OCI-LY3 (cell line): ENCODE measurements at regions not wholly inside any gene's neighbourhood (a gene's known extent, or its start where the extent isn't known, plus 50 kb on each side); places are given as distances from the start of the nearest gene placed in this dataset.

Experiments used
- H2AFZ ChIP-seq: fragments of 200-600, 300-600 bp; shearing (Covaris generic); 2 replicates; pipeline ENCODE4 v1.6.0; 2014; ENCODE audit warnings: antibody characterized with exemption, low read depth, low read length
- H3K27ac ChIP-seq: fragments of 200-600, 300-600 bp; sonication (generic); 2 replicates; pipeline ENCODE4 v1.5.1; 2014; ENCODE audit warnings: mild to moderate bottlenecking, low read length, moderate library complexity, mixed read lengths
- H3K27me3 ChIP-seq: fragments of 200-600, 300-600 bp; sonication (generic); 2 replicates; pipeline ENCODE4 v1.6.1; 2014; ENCODE audit warnings: low read depth, low read length, mixed read lengths
- H3K36me3 ChIP-seq: fragments of 200-600, 300-600 bp; sonication (generic); replicated peaks from 2 replicates; pipeline ENCODE3; 2014; ENCODE audit warnings: low read depth, low read length, mixed read lengths
- H3K4me1 ChIP-seq: fragments of 300-600, 200-600 bp; sonication (generic); 2 replicates; pipeline ENCODE4 v1.6.1; 2014; ENCODE audit warnings: low read length, mixed read lengths
- H3K4me2 ChIP-seq: fragments of 200-600, 300-600 bp; sonication (generic); 2 replicates; pipeline ENCODE4 v1.6.1; 2014; ENCODE audit warnings: low read length, mixed read lengths
- H3K4me3 ChIP-seq: fragments of 300-600, 200-600 bp; sonication (generic); 2 replicates; pipeline ENCODE4 v1.5.1; 2014; ENCODE audit warnings: antibody characterized with exemption, mild to moderate bottlenecking, low read length, moderate library complexity
- H3K79me2 ChIP-seq: fragments of 300-600, 200-600 bp; shearing (Covaris generic); 2 replicates; pipeline ENCODE4 v1.6.1; 2014; ENCODE audit warnings: mild to moderate bottlenecking, low read length, mixed read lengths
- H3K9ac ChIP-seq: fragments of 300-600, 200-600 bp; shearing (Covaris generic); 2 replicates; pipeline ENCODE4 v1.6.0; 2014; ENCODE audit warnings: mild to moderate bottlenecking, low read length, moderate library complexity
- H3K9me3 ChIP-seq: fragments of 200-600, 300-600 bp; shearing (Covaris generic); 2 replicates; pipeline ENCODE4 v1.6.1; 2014; ENCODE audit warnings: low read length, mixed read lengths; ENCODE audit not compliant: insufficient read depth
- H4K20me1 ChIP-seq: fragments of 200-600, 300-600 bp; sonication (generic); 2 replicates; pipeline ENCODE4 v1.6.1; 2016; ENCODE audit warnings: low read length, mixed read lengths; ENCODE audit not compliant: insufficient read depth
- CTCF ChIP-seq: fragments of 200-600, 300-600 bp; sonication (generic); IDR thresholded peaks from 2 replicates; pipeline ENCODE4 v1.5.1; 2014; ENCODE audit warnings: antibody characterized with exemption, low read length, low read depth
- EZH2phosphoT487 ChIP-seq: fragments of 200-600 bp; shearing (Covaris generic); IDR thresholded peaks from 2 replicates; pipeline ENCODE4 v1.6.1; 2018; ENCODE audit warnings: antibody characterized with exemption, mixed run types, low read depth

- Histone ChIP-seq H3K9ac (no peak overlapping the region), H3K36me3 (no peaks in the 10 kb centered on the region), H3K4me1 (no peaks in the 10 kb centered on the region), H4K20me1 (no peaks in the 10 kb centered on the region), H3K9me3 (no peaks in the 10 kb centered on the region), H3K4me3 (no peak overlapping the region), H3K27me3 (no peaks in the 10 kb centered on the region), H3K27ac (no peak overlapping the region), H3K79me2 (no peaks in the 10 kb centered on the region), H3K4me2 (no peak overlapping the region), H2AFZ (no peak overlapping the region)
- no peak for TF ChIP-seq CTCF
- TF ChIP-seq EZH2phosphoT487, result no peak
These were observed 207.9 kb upstream of the FAT1 start for GRCh38 chr4:186931519-186931918.

- Histone ChIP-seq H3K27me3 (no peaks in the 10 kb centered on the region), H3K9ac (no peak overlapping the region), H4K20me1 (no peaks in the 10 kb centered on the region), H3K4me3 (no peak overlapping the region), H3K9me3 (no peaks in the 10 kb centered on the region), H3K36me3 (no peaks in the 10 kb centered on the region), H3K4me2 (no peak overlapping the region), H3K27ac (no peak overlapping the region), H2AFZ (no peak overlapping the region), H3K4me1 (no peaks in the 10 kb centered on the region), H3K79me2 (no peaks in the 10 kb centered on the region)
- no peak for TF ChIP-seq EZH2phosphoT487
These were observed 208.5 kb upstream of the FAT1 start for GRCh38 chr4:186932196-186932595.

GRCh38 chr4:186932631-186933187 lies 209.1 kb upstream of the FAT1 start:
- Histone ChIP-seq H3K4me1 (no peaks in the 10 kb centered on the region), H3K79me2 (no peaks in the 10 kb centered on the region), H3K4me3 (no peak overlapping the region), H3K36me3 (no peaks in the 10 kb centered on the region), H3K27ac (no peak overlapping the region), H3K27me3 (no peaks in the 10 kb centered on the region), H2AFZ (no peak overlapping the region), H3K9me3 (no peaks in the 10 kb centered on the region), H4K20me1 (no peaks in the 10 kb centered on the region), H3K9ac (no peak overlapping the region), H3K4me2 (no peak overlapping the region)
- no peak for TF ChIP-seq CTCF
- TF ChIP-seq EZH2phosphoT487, result no peak

GRCh38 chr4:186934244-186934643 lies 210.6 kb upstream of the FAT1 start:
- Histone ChIP-seq H3K9ac (no peak overlapping the region), H3K4me1 (no peaks in the 10 kb centered on the region), H3K27ac (no peak overlapping the region), H3K4me2 (no peak overlapping the region), H2AFZ (no peak overlapping the region), H4K20me1 (no peaks in the 10 kb centered on the region), H3K27me3 (no peaks in the 10 kb centered on the region), H3K9me3 (no peaks in the 10 kb centered on the region), H3K79me2 (no peaks in the 10 kb centered on the region), H3K4me3 (no peak overlapping the region), H3K36me3 (no peaks in the 10 kb centered on the region)
- TF ChIP-seq EZH2phosphoT487, result no peak
- TF ChIP-seq CTCF, result no peak
